Osteocyte (in vitro differentiated cells): ENCODE measurements at regions not wholly inside any gene's neighbourhood (a gene's known extent, or its start where the extent isn't known, plus 50 kb on each side); places are given as distances from the start of the nearest gene placed in this dataset.

Experiments used
- DNase-seq: peaks from one replicate; pipeline ENCODE4 v3.0.0; 2021; ENCODE audit warnings: mixed read lengths; ENCODE audit not compliant: unreplicated experiment; ENCODE audit errors: extremely low spot score
- H3K27ac Mint-ChIP-seq: one replicate; pipeline ENCODE4 v1.8.0; 2021; ENCODE audit warnings: mild to moderate bottlenecking, mixed read lengths; ENCODE audit not compliant: unreplicated experiment
- H3K27me3 Mint-ChIP-seq: one replicate; pipeline ENCODE4 v1.8.0; 2021; ENCODE audit warnings: mixed read lengths; ENCODE audit not compliant: unreplicated experiment
- H3K36me3 Mint-ChIP-seq: one replicate; pipeline ENCODE4 v1.8.0; 2021; ENCODE audit warnings: mixed read lengths; ENCODE audit not compliant: unreplicated experiment
- H3K4me1 Mint-ChIP-seq: one replicate; pipeline ENCODE4 v1.8.0; 2021; ENCODE audit warnings: mixed read lengths; ENCODE audit not compliant: unreplicated experiment
- H3K4me3 Mint-ChIP-seq: one replicate; pipeline ENCODE4 v1.8.0; 2021; ENCODE audit warnings: mild to moderate bottlenecking, moderate library complexity, mixed read lengths; ENCODE audit not compliant: unreplicated experiment
- H3K9me3 Mint-ChIP-seq: one replicate; pipeline ENCODE4 v1.8.0; 2021; ENCODE audit warnings: mixed read lengths; ENCODE audit not compliant: unreplicated experiment
- CTCF ChIP-seq: fragments of 200-600 bp; sonication (generic); IDR thresholded peaks from 2 replicates; pipeline ENCODE4 v1.5.0; 2021; ENCODE audit warnings: antibody characterized with exemption, mild to moderate bottlenecking, moderate library complexity

DNA sequence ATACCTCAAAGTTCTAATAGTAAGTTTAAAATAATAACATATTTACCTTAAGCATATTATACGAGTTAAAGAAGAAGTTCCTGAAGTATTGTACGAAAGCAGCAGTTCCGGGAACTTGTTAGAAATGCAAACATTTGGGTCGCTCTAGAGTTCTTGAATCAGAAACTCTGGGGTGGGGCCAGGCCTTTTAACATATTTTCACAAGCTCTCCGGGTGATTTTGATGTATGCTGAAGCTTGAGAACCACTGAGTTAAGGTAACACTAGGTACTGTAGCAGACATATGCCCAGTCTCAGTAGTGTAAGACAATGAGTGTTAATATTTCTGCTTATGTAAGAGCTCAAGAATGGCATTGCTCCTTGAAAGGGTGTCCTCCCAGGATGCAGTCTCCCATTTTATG is 461.1 kb downstream of the C3orf38 start:
- DNase-seq = no peak
- H3K4me1 Mint-ChIP-seq = no peaks in the 10 kb centered on the region
- H3K9me3 Mint-ChIP-seq = no peaks in the 10 kb centered on the region
- no peaks in the 10 kb centered on the region for H3K27me3 Mint-ChIP-seq
- H3K27ac Mint-ChIP-seq = no peak overlapping the region
- no peaks in the 10 kb centered on the region for H3K36me3 Mint-ChIP-seq
- no peak for TF ChIP-seq CTCF
- H3K4me3 Mint-ChIP-seq = no peak overlapping the region

GRCh38 chr3:88611826-88612326 is 462.1 kb downstream of the C3orf38 start:
- Mint-ChIP-seq H3K4me1 (no peaks in the 10 kb centered on the region), H3K4me3 (no peak overlapping the region), H3K27me3 (no peaks in the 10 kb centered on the region), H3K9me3 (no peaks in the 10 kb centered on the region), H3K36me3 (no peaks in the 10 kb centered on the region), H3K27ac (no peak overlapping the region)
- TF ChIP-seq CTCF = no peak
- no peak for DNase-seq

DNA sequence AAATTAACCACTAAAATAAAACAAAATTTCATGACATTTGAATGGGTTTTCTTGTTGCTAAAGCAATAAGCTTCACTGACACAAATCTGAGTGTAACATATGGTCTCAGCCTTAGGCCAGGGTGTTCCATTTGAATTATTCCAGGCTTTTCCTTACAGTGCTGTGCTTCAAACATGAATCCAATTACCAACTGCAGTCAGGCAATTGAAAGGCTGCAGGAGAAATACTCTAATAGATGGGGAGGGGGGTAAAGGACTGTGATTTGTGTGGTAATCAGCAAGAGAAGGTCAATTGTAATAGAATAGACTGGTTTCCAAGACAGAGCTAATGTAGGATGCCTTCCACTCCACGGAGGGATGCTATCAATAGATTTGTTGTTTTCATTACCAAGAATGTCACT is 466.7 kb downstream of the C3orf38 start:
- Mint-ChIP-seq H3K36me3 (no peaks in the 10 kb centered on the region), H3K27ac (no peak overlapping the region), H3K9me3 (no peaks in the 10 kb centered on the region), H3K4me1 (no peaks in the 10 kb centered on the region), H3K27me3 (peaks cover 2% of the 10 kb centered on the region), H3K4me3 (no peak overlapping the region)
- no peak for TF ChIP-seq CTCF
- no peak for DNase-seq

DNA sequence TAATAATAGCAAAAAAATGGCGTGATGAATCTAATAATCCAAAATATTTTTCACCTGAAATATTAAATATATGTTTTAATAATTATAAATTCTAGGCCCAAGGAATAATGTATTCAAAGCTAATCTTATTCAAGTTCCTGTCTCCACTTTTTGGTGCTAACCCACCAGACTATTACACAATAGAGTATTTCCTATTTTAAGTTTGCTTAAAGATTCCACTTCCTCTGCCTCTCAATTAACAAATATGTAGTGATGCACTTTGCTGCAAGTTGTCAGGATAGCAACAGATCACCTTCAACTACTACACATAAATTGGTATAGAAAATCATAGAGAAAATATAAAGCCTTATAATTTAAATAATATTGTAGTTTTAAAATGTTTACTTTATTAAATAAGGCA is 467.5 kb downstream of the C3orf38 start:
- no peak for TF ChIP-seq CTCF
- Mint-ChIP-seq H3K4me1 (no peaks in the 10 kb centered on the region), H3K27me3 (peaks cover 2% of the 10 kb centered on the region), H3K36me3 (no peaks in the 10 kb centered on the region), H3K9me3 (no peaks in the 10 kb centered on the region), H3K4me3 (no peak overlapping the region), H3K27ac (no peak overlapping the region)
- no peak for DNase-seq

GRCh38 chr3:88618021-88618645 is 468.4 kb downstream of the C3orf38 start:
- H3K36me3 Mint-ChIP-seq = no peaks in the 10 kb centered on the region
- peaks cover 2% of the 10 kb centered on the region for H3K27me3 Mint-ChIP-seq
- TF ChIP-seq CTCF = no peak
- no peak overlapping the region for H3K4me3 Mint-ChIP-seq
- no peaks in the 10 kb centered on the region for H3K4me1 Mint-ChIP-seq
- H3K27ac Mint-ChIP-seq = no peak overlapping the region
- H3K9me3 Mint-ChIP-seq = no peaks in the 10 kb centered on the region
- no peak for DNase-seq
